ENCODE measurements at regions not wholly inside any gene's neighbourhood (a gene's known extent, or its start where the extent isn't known, plus 50 kb on each side); places are given as distances from the start of the nearest gene placed in this dataset.

DNA sequence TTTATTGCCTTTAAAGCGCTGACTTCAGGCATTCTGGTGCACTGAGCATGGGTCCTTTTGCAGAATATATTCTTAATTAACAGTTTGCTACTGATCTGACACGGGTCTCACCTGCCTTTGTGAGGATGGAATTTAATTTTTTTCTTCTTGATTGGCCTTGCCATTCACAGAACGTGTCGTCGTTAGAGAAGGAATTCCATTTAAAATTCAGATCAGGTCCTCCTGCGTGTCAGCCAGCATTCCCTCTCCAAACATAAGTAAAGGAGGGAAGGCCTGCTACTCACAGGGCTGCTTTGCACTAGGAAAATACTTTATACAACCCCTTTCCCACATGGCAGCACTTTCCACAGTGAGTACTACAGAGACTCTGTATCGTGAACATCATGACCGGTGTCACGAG is 492.7 kb downstream of the NTRK3 start (continued):
- no peak for TF ChIP-seq GTF2F1 (IDR thresholded peaks at IDR 0.05; ENCODE audit: low read length)
- TF ChIP-seq, protein P1, sequence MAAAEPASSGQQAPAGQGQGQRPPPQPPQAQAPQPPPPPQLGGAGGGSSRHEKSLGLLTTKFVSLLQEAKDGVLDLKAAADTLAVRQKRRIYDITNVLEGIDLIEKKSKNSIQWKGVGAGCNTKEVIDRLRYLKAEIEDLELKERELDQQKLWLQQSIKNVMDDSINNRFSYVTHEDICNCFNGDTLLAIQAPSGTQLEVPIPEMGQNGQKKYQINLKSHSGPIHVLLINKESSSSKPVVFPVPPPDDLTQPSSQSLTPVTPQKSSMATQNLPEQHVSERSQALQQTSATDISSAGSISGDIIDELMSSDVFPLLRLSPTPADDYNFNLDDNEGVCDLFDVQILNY (CRISPR knock-in tag; conservative IDR thresholded peaks at IDR 0.05): no peak

DNA sequence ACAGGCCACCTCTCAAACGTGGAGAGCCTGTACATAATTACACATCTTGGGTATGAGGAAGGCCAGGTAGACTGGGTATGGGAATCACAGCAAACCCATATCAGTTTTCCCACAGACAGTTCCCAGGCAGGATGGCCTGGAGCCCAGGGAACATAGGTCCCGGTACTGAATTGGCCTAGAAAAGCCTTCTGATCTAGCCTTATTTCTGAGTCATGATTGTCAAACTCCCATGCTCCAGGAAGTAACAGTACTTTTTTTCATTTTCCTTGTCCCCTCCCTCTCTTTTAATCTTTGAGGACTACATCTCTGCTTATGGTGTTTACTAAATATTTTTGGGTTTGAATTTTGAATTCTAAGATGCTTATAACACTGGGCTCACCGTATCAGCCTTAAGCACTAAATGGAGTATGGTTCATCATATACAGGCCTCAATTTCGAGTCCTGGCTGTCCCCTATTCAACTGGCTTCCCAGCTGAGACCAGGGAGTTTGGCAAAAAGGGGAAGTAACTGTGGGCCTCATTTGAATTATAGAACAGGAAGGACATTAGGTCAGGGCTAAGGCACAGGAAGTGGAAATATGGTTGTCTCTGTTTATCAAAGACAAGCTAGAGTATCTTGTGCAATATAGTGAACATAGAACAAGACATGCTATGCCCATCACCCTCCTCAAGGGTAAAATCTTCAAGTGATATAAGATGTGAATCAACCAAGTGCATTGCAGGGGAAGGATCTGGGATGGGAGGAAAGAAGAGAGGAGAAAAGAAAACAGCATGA is 494.6 kb downstream of the NTRK3 start:
- Histone ChIP-seq H3K36me3 (replicated peaks in 1 of 2; ENCODE audit: control insufficient read depth in 1 of 2, insufficient read depth in 2 of 2, low read length in 2 of 2) (no peaks in the 10 kb centered on the region), H3K4me2 (ENCODE audit: low read depth, low read length) (no peak overlapping the region), H4K20me1 (ENCODE audit: insufficient read depth, low read length) (no peaks in the 10 kb centered on the region), H3K79me2 (ENCODE audit: insufficient read depth, low read length) (no peaks in the 10 kb centered on the region), H2AFZ (ENCODE audit: low read length) (no peak overlapping the region), H3K27ac (ENCODE audit: extremely low read length, insufficient read depth, low read length) (no peak overlapping the region), H3K9ac (ENCODE audit: insufficient read depth, low read depth, low read length) (no peak overlapping the region), H3K4me1 (ENCODE audit: insufficient read depth, low read length) (no peaks in the 10 kb centered on the region), H3K9me3 (ENCODE audit: low read length) (peaks cover 85% of the 10 kb centered on the region), H3K27me3 (ENCODE audit: control insufficient read depth in 1 of 2, insufficient read depth in 2 of 2, low read length in 2 of 2) (no peaks in the 10 kb centered on the region), H3K4me3 (replicated peaks in 1 of 3; ENCODE audit: insufficient read depth in 1 of 3, low read depth in 2 of 3, low read length in 3 of 3) (no peak overlapping the region)
- ATAC-seq (no peak), DNase-seq (ENCODE audit: low spot score) (no peak), FAIRE-seq (no peak)
- BruUV-seq (replicated peaks): no TSS peak
- 11% methylated on average over 4 of the region's 4 CpGs for whole genome bisulfite sequencing (ENCODE audit: low lambda C conversion rate)
- intact Hi-C loops (cut with micrococcal nuclease; ENCODE audit: unreplicated experiment) (no loop called here), in situ Hi-C loops (cut with HindIII; ENCODE audit: extremely low pct_ligation_motif_present, low pct_unique_long_range_greater_than_20kb) (no loop called here)
- ChIA-PET POLR2A (no interaction called here), CTCF (ENCODE audit: low intra/inter-chr PET ratio, low total read pairs) (no interaction called here)
- no peak for TF ChIP-seq SNRNP70 (IDR thresholded peaks at IDR 0.05; ENCODE audit: low read depth, low read length)
- no peak for TF ChIP-seq MIER2 (CRISPR knock-in tag; IDR thresholded peaks at IDR 0.05)
- no peak for TF ChIP-seq CAMTA2 (CRISPR knock-in tag; IDR thresholded peaks at IDR 0.05; ENCODE audit: borderline replicate concordance)
- TF ChIP-seq ZBTB3 (CRISPR knock-in tag; IDR thresholded peaks at IDR 0.05; ENCODE audit: borderline replicate concordance, low read depth): no peak
- TF ChIP-seq ZNF891 (CRISPR knock-in tag; IDR thresholded peaks at IDR 0.05): no peak
- TF ChIP-seq SNAPC2 (CRISPR knock-in tag; IDR thresholded peaks at IDR 0.05): no peak
- no peak for TF ChIP-seq NR2C2 (CRISPR knock-in tag; IDR thresholded peaks at IDR 0.05; ENCODE audit: borderline replicate concordance)
- TF ChIP-seq ZNF557 (CRISPR knock-in tag; IDR thresholded peaks at IDR 0.05): no peak
- TF ChIP-seq, protein P2, sequence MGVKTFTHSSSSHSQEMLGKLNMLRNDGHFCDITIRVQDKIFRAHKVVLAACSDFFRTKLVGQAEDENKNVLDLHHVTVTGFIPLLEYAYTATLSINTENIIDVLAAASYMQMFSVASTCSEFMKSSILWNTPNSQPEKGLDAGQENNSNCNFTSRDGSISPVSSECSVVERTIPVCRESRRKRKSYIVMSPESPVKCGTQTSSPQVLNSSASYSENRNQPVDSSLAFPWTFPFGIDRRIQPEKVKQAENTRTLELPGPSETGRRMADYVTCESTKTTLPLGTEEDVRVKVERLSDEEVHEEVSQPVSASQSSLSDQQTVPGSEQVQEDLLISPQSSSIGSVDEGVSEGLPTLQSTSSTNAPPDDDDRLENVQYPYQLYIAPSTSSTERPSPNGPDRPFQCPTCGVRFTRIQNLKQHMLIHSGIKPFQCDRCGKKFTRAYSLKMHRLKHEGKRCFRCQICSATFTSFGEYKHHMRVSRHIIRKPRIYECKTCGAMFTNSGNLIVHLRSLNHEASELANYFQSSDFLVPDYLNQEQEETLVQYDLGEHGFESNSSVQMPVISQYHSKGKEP (CRISPR knock-in tag; IDR thresholded peaks at IDR 0.05): no peak
- TF ChIP-seq SIN3A (IDR thresholded peaks at IDR 0.05; ENCODE audit: borderline replicate concordance, low read depth, low read length): no peak
- TF ChIP-seq, protein P3, sequence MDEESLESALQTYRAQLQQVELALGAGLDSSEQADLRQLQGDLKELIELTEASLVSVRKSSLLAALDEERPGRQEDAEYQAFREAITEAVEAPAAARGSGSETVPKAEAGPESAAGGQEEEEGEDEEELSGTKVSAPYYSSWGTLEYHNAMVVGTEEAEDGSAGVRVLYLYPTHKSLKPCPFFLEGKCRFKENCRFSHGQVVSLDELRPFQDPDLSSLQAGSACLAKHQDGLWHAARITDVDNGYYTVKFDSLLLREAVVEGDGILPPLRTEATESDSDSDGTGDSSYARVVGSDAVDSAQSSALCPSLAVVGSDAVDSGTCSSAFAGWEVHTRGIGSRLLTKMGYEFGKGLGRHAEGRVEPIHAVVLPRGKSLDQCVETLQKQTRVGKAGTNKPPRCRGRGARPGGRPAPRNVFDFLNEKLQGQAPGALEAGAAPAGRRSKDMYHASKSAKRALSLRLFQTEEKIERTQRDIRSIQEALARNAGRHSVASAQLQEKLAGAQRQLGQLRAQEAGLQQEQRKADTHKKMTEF (CRISPR knock-in tag; IDR thresholded peaks at IDR 0.05): no peak
- TF ChIP-seq ZFAT (CRISPR knock-in tag; conservative IDR thresholded peaks at IDR 0.05): no peak
- TF ChIP-seq TBX2 (CRISPR knock-in tag; IDR thresholded peaks at IDR 0.05; ENCODE audit: borderline replicate concordance): no peak
- TF ChIP-seq MLLT10 (CRISPR knock-in tag; IDR thresholded peaks at IDR 0.05): no peak
- TF ChIP-seq ZBTB7B (CRISPR knock-in tag; IDR thresholded peaks at IDR 0.05): no peak
- no peak for TF ChIP-seq TEAD3 (CRISPR knock-in tag; optimal IDR thresholded peaks at IDR 0.05; ENCODE audit: borderline replicate concordance)
- TF ChIP-seq, protein P4, sequence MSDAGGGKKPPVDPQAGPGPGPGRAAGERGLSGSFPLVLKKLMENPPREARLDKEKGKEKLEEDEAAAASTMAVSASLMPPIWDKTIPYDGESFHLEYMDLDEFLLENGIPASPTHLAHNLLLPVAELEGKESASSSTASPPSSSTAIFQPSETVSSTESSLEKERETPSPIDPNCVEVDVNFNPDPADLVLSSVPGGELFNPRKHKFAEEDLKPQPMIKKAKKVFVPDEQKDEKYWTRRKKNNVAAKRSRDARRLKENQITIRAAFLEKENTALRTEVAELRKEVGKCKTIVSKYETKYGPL (CRISPR knock-in tag; IDR thresholded peaks at IDR 0.05): no peak
- TF ChIP-seq MXI1 (IDR thresholded peaks at IDR 0.05; ENCODE audit: borderline replicate concordance, low read depth, low read length): no peak
- no peak for TF ChIP-seq ZNF562 (CRISPR knock-in tag; IDR thresholded peaks at IDR 0.05; ENCODE audit: borderline replicate concordance)

Data from HepG2 (cell line).